HG03342 (cell line): ENCODE measurements at regions not wholly inside any gene's neighbourhood (a gene's known extent, or its start where the extent isn't known, plus 50 kb on each side); places are given as distances from the start of the nearest gene placed in this dataset.
"Not testable (repeated sequence)": the region's sequence is repeated elsewhere in the genome, so short reads cannot be mapped to it uniquely, and the experiment has no call there.

ENCODE experiments used
- ATAC-seq: cut with Tn5 transposase; IDR thresholded peaks from one replicate; pipeline ENCODE4 v1.9.1; 2021; ENCODE audit warnings: mild to moderate bottlenecking, moderate library complexity; ENCODE audit not compliant: unreplicated experiment

DNA sequence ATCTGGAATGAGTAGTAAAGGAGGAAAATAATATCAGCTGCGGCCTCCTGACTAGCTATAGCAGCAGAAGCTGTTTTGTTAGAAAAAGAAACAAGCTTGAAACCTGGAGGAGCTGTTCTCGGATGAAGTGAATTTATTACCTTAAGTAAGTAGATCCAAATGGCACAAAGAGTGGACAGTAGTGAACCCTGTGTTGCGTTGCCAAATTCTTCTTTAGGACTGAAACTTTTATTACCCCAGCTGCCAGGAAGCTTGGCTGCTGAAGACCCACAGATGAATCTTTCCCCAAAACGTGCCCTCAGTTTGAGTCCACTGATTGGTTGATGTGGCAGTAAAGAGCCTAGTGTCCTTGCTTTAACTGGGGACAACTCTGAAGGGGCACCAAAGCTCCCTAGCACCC, 366.8 kb upstream of the GBE1 start:
- no peak for ATAC-seq

GRCh38 chr3:82122554-82123345, 361.3 kb upstream of the GBE1 start:
- ATAC-seq, result no peak

DNA sequence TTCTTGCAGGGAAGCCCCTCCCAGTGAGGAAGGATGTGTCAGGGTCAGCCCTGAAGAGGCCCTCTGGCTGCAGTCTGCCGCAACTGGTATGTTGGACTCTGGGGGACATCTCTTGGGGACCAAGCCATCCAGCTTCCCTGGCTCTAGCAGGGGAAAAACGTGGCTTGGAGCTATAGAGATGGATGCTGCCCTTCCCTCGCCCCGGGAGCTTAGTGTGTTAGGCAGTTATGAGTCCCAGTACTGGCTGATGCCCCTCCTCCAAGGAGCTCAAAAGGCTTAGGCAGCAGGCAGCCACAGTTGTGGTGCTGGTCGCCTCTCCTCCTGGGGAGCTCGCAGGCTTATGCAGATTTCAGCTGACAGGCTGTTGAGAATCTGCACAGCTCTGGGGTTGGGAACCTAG, 353.1 kb upstream of the GBE1 start:
- no peak for ATAC-seq

DNA sequence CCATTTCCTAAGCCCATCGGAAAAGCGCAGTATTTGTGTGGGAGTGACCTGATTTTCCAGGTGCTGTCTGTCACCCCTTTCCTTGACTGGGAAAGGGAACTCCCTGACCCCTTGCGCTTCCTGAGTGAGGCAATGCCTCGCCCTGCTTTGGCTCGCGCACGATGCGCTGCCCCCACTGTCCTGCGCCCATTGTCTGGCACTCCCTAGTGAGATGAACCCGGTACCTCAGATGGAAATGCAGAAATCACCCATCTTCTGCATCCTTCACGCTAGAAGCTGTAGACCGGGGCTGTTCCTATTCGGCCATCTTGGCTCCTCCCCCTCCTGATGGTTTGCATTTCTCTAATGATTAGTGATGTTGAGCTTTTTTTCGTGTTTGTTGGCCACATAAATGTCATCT, 349.3 kb upstream of the GBE1 start:
- not testable (repeated sequence) for ATAC-seq

DNA sequence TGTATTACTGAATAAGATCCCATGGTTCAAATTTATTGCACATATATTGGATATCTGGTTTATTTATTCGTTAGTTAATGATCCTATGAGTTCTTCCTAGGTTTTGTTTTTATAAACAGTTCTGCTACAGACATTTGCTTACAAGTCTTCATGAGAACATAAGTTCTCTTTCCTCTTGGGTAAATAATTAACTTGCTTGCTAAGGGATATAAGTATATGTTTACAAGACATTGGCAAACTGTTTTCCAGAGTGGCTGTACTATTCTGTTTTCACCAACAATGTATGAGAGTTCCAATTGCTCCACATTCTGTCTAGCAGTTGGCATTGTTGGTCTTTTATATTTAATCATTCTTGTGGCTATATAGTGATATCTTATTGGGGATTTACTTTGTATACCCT, 341.8 kb upstream of the GBE1 start:
- ATAC-seq, result no peak

- no peak for ATAC-seq
Observed at GRCh38 chr3:82100378-82100777, 338.9 kb upstream of the GBE1 start.

- ATAC-seq, result no peak
Observed at GRCh38 chr3:82093641-82094040, 332.2 kb upstream of the GBE1 start.

GRCh38 chr3:82088749-82089148, 327.3 kb upstream of the GBE1 start:
- peak; percentile 78 for ATAC-seq

- ATAC-seq, result no peak
Observed at GRCh38 chr3:82087958-82088357, 326.5 kb upstream of the GBE1 start.

DNA sequence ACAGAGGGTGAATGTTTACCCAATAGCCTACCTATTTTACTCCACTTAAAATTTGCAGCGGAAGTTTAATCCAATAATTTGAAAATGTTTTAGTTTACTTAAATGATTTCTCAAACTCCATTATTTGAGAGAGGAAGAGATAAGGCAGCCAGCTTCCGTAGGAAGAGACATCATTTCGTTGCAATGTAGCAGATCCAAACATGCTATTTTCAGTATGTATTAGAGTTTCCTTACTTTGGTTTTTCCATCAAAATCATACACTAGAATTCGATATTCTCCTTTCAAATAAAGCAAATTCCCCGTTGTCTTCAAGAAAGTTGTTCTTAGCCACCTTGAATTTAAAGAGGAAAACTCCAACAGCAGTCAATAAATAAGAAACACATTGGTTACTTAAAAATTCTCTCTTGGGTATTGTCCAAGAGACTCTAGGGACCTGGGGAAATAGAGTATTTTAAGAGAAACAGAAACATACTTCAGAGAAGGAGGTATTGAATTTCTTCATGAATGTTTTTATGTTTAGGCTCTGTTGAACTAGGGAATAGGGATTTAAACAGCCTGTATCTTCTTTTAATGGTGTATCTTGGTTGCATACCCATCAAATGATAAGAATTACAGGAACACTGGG, 324.5 kb upstream of the GBE1 start:
- ATAC-seq, result no peak

GRCh38 chr3:82085356-82085755, 323.9 kb upstream of the GBE1 start:
- no peak for ATAC-seq

GRCh38 chr3:82084824-82085223, 323.4 kb upstream of the GBE1 start:
- ATAC-seq, result no peak

- ATAC-seq, result no peak
Observed at GRCh38 chr3:82082796-82083195, 321.4 kb upstream of the GBE1 start.

GRCh38 chr3:82081351-82081750, 319.9 kb upstream of the GBE1 start:
- no peak for ATAC-seq

GRCh38 chr3:82080792-82081191, 319.3 kb upstream of the GBE1 start:
- ATAC-seq, result no peak

DNA sequence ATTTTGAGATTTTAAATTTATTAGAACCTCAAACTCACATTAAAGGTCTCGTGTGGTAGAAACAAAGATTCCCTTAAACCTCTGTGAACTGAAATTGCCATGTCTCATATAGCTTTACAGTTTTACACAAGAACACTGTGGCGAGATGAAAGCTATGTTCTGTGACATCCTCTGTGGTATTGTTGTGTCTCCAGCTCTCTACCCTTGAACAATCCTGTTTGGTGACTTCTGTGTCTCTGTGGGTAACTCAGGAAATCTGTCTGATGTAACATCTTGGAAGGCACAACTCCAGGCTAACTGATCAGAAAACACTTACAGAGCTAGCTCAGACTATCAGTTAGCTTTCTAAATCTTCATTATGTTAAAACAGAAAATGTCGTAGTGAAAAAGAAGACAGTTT, 318.8 kb upstream of the GBE1 start:
- no peak for ATAC-seq

GRCh38 chr3:82079335-82079890, 318.0 kb upstream of the GBE1 start:
- no peak for ATAC-seq

DNA sequence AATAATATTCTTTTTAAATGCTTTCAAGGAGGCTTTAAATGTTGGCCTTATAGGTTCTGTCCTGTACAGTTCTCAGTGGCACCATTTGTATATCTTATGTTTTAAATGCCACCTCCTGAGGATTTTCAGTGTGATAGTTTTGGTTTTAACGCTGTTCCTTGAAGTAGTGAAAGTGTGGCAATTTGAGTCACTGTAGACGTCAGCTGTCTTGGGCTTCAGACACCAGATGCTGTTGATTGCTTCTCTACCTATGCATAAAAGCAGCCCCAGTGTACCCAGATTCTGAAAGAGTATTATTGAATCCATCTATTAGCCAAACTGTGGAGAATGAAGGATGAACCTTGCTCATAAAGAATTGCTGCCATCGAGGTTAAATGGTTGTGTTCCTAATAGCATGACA, 316.8 kb upstream of the GBE1 start:
- no peak for ATAC-seq

- no peak for ATAC-seq
Observed at GRCh38 chr3:82067420-82067819, 306.0 kb upstream of the GBE1 start.

DNA sequence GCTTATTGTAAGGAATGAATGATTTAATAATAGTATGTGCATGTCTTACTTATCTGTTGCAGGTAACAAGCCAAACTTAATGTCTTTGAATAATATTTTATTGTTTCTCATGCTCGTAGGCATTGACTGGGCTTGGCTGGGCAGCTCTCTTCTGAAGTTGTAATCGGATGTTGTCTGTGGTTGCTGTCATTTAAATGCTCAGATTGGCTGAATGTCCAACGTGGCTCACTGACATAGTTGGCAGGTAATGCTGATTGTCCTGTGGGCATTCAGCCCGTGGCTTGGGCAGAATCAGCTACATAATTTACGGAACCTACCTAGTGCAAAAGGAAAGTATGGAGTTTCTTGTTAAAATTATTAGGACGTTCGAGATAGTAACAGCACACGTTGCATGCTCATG, 297.4 kb upstream of the GBE1 start:
- ATAC-seq, result no peak

DNA sequence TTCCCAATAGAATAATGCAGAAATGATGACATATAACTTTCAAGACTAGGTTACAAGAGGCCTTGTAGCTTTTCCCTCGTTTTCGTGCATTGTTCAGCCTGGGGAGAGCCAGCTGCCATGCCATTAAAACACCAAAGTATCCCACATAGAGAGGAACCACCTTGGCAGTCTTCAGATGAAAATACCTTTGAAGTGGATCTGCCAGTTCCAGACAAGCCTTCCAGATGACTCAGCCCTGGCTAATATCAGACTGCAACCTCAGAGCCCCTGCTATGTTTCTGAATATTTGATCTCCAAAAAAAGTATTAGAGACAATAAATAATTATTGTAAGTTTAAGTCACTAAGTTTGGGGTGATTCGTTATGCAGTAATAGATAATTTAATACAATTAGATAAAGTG, 294.3 kb upstream of the GBE1 start:
- no peak for ATAC-seq

DNA sequence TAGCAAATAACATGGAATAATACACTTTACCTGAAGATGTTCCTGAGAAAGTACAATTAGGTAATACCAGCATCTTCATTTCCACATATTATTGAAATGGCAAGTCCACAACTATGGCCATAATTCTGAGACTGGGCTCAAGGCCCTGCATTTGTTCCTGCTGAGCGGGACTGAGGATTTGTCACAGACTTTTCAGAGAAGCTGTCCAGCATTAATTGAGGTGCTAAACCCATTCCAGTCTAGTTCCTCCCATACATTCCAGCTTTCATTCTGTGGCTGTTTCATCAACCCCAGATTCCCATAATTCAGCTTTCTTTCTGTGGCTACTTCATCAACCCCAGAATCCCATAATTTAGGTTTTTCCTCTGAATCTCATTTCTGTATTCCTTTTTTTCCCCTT, 293.4 kb upstream of the GBE1 start:
- no peak for ATAC-seq
